Bronchial epithelial cell (primary cell): ENCODE measurements at regions not wholly inside any gene's neighbourhood (a gene's known extent, or its start where the extent isn't known, plus 50 kb on each side); places are given as distances from the start of the nearest gene placed in this dataset.

Experiments
- DNase-seq: peaks from one replicate; pipeline ENCODE4 v3.0.0-alpha.2; 2010; ENCODE audit warnings: low read depth
- FAIRE-seq: peaks from 2 replicates; lab custom pipeline; 2011; peaks lifted over from hg19 to GRCh38; lab: Jason Lieb, UNC
- H3K27me3 ChIP-seq: 2 replicates; pipeline ENCODE4 v1.5.1; 2011; ENCODE audit warnings: low read length; ENCODE audit not compliant: control insufficient read depth, insufficient read depth
- H3K36me3 ChIP-seq: 2 replicates; pipeline ENCODE4 v1.5.1; 2011; ENCODE audit warnings: low read length; ENCODE audit not compliant: control insufficient read depth, insufficient read depth
- H3K4me3 ChIP-seq: 2 replicates; pipeline ENCODE4 v1.5.1; 2011; ENCODE audit warnings: mild to moderate bottlenecking, low read depth, low read length, control low read depth
- CTCF ChIP-seq: IDR thresholded peaks from 2 replicates; pipeline ENCODE4 v1.5.1; 2011; ENCODE audit warnings: mild to moderate bottlenecking, moderate library complexity, low read length, control low read depth, inconsistent platforms; ENCODE audit not compliant: insufficient read depth, severe bottlenecking

- no peaks in the 10 kb centered on the region for H3K27me3 ChIP-seq
- H3K4me3 ChIP-seq = no peak overlapping the region
- DNase-seq (peak; percentile 2), FAIRE-seq (no peak)
- no peaks in the 10 kb centered on the region for H3K36me3 ChIP-seq
- no peak for TF ChIP-seq CTCF
Measured at GRCh38 chr1:242847390-242847993, 323.0 kb upstream of the PLD5 start.

- Histone ChIP-seq H3K36me3 (no peaks in the 10 kb centered on the region), H3K4me3 (no peak overlapping the region), H3K27me3 (no peaks in the 10 kb centered on the region)
- DNase-seq = no peak
- FAIRE-seq = no peak
- no peak for TF ChIP-seq CTCF
Measured at GRCh38 chr1:242842094-242842493, 317.6 kb upstream of the PLD5 start.

GRCh38 chr1:242839101-242839500 is 314.6 kb upstream of the PLD5 start:
- no peak for DNase-seq

GRCh38 chr1:242836423-242836822 is 311.9 kb upstream of the PLD5 start:
- Histone ChIP-seq H3K4me3 (no peak overlapping the region), H3K27me3 (no peaks in the 10 kb centered on the region), H3K36me3 (no peaks in the 10 kb centered on the region)
- TF ChIP-seq CTCF = no peak
- no peak for FAIRE-seq
- DNase-seq = no peak

More at GRCh38 chr1:242839101-242839500, 314.6 kb upstream of the PLD5 start:
- Histone ChIP-seq H3K27me3 (no peaks in the 10 kb centered on the region), H3K36me3 (no peaks in the 10 kb centered on the region), H3K4me3 (no peak overlapping the region)
- no peak for FAIRE-seq
- TF ChIP-seq CTCF = no peak

- DNase-seq = no peak
- no peak overlapping the region for H3K4me3 ChIP-seq
- no peaks in the 10 kb centered on the region for H3K27me3 ChIP-seq
- TF ChIP-seq CTCF = no peak
- no peak for FAIRE-seq
- no peaks in the 10 kb centered on the region for H3K36me3 ChIP-seq
Measured at GRCh38 chr1:242828828-242829227, 304.3 kb upstream of the PLD5 start.

- Histone ChIP-seq H3K4me3 (no peak overlapping the region), H3K36me3 (no peaks in the 10 kb centered on the region), H3K27me3 (no peaks in the 10 kb centered on the region)
- FAIRE-seq (no peak), DNase-seq (no peak)
- TF ChIP-seq CTCF = no peak
Measured at GRCh38 chr1:242828199-242828598, 303.7 kb upstream of the PLD5 start.
